Activated CD4-positive, CD25-positive, alpha-beta regulatory T cell treated with anti-CD3 and anti-CD28 coated beads, Interleukin-2, amount 50 U/mL, for 24 hours (primary cell): ENCODE measurements at regions not wholly inside any gene's neighbourhood (a gene's known extent, or its start where the extent isn't known, plus 50 kb on each side); places are given as distances from the start of the nearest gene placed in this dataset.
A peak's percentile ranks its signal among the peaks of the same experiment; 100 is the strongest.
"Not testable (repeated sequence)": the region's sequence is repeated elsewhere in the genome, so short reads cannot be mapped to it uniquely, and the experiment has no call there.

Experiments used
- ATAC-seq, 2 donors: fragments of 150-1000 bp; cut with Tn5 transposase; one replicate each; pipeline ENCODE4 v1.10.0; 2021; ENCODE audit warnings: mild to moderate bottlenecking in 1 of 2, moderate library complexity in 1 of 2

DNA sequence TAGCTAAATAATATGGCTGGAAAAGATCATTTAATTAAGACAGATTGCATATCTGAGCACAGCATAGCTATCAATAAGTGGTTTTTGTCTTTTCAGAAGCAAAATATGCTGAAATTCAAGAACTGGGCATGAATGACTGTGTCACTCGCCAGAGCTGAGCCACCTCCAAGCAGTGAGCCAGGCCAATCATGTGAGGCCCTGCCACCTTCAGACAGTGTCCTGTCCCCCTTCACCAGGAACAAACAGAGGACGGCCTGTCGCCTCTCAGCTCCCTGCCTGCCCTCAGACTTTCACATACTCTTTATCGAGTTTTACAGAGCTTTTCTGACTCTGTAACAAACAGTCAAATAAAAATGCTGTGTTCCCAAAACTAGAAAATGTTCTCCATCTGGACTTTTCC, 171.0 kb upstream of the TSC22D1 start:
- ATAC-seq, result no peak

DNA sequence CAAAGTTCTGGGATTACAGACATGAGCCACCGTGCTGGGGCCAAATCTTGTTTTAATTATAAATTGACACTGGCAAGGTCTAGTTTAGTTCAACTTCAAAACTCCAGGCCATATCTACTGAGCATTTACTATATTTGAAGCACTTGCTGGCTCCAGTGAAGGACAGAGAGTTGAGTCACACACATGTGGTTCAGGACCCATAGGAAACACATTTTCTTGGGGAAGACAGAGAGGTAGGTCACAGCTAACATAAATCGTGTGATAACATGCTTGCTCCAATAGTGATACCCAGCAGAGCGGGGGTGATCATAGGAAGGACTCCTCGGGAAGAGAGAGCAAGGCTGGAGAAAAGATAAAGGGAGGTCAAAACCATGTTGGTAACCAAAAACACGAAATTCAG, 170.6 kb upstream of the TSC22D1 start:
- no peak for ATAC-seq

DNA sequence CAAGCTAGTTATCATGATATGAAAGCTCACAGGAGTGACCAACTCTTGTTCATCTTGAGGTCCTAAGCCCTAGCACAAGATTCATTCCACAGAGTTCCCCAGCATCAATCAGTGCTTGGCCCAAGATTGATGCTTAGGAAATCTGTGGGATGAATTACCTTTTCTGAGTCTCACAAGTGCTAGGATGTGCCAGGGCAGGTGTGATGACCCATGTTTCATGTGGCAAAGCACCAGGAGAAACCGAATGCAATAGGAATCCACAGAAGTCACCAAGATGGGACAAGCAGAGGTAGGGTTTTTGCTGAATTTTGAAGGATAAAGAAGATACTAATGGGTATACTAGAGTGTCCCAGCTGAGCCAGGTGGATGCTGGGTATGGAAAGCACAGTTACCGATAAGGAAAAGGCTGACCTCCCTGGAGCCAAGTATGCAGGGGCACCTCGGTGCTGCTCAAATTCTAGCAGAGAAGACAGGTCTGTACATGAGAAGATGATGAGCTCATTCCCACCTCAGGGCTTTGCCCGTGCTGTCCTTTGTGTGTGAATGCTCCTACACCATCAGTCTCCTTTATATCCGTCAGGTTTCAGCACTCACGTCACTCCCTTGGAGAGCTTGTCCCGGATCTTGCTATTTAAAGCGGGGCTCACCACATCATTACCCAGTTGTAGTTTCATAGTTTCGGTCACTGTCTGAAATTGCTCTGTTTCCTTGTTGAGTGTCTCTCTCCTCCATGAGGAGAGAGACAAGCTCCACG, 168.9 kb upstream of the TSC22D1 start:
- ATAC-seq, result no peak

- ATAC-seq, result no peak
Measured at GRCh38 chr13:44739539-44739938, 163.4 kb upstream of the TSC22D1 start.

- ATAC-seq, result no peak
Measured at GRCh38 chr13:44739120-44739519, 163.0 kb upstream of the TSC22D1 start.

DNA sequence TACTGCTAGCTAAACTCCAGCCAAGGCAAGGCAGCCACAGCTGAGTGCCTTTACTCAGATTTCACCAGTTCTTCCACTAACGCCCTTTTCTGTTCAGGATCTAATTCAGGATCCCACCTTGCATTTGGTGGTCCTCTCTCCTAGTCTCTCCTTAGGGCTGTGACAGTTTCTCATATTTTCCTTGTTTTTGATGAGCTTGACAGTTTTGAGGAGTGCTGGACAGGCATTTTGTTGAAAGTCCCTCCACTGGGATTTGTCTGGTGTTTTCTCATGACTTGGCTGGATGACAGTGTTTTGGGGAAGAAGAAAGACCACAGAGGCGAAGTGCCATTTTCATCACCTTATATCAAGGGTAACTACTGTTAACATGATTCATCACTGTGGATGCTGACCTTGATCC, 162.3 kb upstream of the TSC22D1 start:
- ATAC-seq, result no peak

GRCh38 chr13:44735806-44736205, 159.7 kb upstream of the TSC22D1 start:
- ATAC-seq, result no peak

DNA sequence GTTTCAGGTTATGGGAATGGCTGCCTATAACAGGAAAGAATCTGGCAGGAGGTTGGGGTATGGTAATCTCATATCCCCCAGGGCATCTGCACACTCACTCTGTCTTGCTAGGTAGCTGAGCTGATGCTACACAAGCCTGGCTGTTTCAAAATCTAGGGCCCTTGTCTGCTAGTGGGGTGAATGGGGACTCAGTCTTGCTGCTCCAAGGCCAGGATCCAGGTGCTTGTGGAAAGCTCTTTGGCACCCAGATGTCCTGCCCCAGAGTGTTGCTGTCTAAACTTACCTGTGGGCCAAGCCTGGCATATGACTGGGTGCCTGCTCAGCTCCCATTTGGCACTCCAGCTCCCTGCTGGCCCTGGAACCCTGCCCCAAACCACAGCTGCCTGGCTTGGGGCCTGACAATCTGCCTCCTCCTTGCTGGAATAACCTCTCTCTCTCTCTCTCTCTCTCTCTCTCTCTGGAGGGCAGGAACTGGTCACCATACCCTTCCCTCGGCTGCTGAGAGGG, 158.1 kb upstream of the TSC22D1 start:
- ATAC-seq, result no peak

GRCh38 chr13:44732503-44733098, 156.5 kb upstream of the TSC22D1 start:
- no peak for ATAC-seq

GRCh38 chr13:44730851-44731250, 154.7 kb upstream of the TSC22D1 start:
- no peak for ATAC-seq

DNA sequence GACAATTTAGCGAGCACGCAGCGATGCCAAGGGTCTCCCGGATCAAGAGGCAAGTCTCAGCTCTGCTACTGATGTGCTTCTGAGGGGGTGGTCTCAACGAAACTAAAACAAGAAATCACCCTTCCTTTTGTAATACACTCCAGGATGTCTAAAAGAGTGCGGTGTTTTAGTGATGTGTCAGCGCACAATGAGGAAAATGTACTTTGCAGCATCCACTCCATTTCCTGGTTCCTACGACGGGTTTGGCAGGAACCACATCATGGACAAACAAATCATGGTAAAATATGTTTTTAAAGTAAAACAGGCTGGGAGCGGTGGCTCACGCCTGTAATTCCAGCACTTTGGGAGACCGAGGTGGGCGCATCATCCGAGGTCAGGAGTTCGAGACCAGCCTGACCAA, 154.0 kb upstream of the TSC22D1 start:
- no peak for ATAC-seq

GRCh38 chr13:44727591-44727990, 151.5 kb upstream of the TSC22D1 start:
- not testable (repeated sequence) for ATAC-seq

DNA sequence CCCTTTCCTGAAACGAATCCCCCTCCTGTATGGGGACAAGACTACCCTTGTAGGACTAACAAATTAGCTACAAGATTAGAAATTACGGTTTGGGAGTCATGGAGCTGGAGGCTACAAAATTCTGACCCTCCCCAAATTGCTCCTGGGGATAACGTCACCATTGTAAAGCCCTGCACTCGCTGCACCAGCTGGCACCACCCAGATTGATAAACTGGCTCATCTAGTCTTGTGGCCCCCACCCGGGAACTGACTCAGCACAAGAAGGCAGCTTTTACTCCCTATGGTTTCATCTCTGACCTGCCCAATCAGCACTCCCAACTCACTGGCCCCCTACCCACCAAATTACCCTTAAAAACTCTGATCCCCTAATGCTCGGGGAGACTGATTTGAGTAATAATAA, 150.6 kb upstream of the TSC22D1 start:
- ATAC-seq, result no peak

DNA sequence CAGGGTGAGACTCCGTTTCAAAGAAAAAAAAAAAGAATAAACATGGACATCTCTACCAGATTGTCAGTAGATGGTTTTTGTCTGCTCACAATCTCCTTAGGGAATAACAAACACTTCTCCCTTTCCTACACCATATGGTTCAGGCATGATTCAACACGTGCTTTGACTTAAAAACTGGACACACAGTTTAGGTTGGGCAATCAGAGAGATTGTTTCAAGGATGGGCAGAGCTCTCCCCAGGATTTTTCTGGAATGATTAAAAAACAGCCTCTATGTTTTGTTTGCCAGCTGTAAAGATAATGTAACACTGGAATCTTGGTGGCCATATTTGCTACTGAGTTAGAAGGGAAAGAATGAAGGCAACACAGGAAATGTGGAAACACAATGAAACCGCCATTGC, 150.1 kb upstream of the TSC22D1 start:
- no peak for ATAC-seq

- ATAC-seq, result no peak
Measured at GRCh38 chr13:44719857-44720671, 143.9 kb upstream of the TSC22D1 start.

- ATAC-seq, result no peak
Measured at GRCh38 chr13:44718467-44718866, 142.3 kb upstream of the TSC22D1 start.

DNA sequence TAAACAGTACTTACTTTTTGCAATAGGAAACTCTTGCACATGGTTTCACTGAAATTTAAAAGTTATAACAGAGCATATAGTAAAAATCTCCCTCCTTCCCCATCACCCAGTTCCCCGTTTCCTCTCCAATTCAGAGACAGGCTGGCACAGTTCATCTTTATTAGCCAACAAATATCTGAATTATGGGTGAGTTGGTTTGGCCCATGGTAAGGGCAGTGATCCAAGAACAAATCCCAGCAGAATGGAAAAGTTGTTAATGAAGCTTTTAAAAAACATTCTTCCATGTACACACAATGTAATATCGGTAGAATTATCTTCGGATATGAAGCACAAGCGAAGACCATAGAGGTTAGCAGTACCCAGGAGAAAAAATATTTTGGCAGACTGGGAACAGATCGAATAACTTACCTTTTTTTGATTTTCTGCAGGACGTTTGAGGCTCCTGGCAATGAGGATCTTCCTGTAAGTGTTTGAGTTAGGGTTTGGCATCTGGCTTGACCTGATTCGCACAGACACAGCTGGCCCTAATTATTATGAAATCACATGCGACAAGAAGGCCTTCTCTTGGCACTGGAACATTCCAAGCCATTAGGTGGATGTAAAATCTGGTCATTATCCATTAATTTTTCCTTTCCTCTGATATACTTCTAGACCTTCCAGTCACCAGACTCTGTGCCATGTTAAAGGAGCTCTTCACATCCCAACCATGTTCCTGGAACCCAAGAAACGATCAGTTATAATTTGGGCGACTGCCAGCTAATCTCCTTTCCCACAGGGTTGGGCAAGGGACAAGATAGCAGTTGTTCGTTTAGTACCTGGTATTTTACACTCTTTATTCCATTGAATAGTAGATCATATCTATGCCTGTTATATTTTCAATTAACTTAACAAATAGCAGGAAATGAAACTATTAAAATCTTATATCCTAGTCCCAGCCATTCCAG, 139.4 kb upstream of the TSC22D1 start:
- no peak for ATAC-seq

DNA sequence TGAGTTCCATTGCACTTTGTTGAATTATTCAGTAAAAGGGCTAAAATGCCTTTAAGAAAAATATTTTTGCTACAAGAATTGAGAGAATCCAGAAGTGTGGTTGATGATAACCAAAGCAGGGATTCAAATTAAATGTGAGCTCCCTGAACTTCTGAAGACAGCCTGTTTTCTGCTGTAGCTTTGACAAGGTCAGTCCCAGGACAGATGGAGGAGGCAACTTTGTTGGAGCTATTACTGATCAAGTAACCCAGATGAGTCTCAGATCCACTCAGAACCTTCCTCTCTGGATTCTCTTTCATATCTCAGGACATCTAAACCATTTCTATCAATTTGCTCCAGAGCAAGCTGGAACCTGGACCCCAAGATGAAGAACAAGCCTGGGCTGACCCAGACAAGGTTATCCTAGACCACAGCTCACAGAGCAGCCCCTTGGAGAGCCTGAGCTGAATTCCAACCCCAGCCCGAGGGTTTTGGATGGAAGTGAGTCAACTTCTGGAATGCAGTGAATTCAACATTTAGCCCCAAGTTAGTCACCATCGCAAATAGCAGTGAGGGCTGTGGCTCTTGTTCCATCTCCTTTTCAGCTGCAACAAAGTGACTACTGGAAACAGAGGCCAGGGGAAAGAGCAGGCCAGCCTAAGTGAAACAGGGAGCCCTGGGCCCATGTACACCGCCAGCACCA, 137.8 kb upstream of the TSC22D1 start:
- no peak for ATAC-seq

GRCh38 chr13:44711706-44712105, 135.6 kb upstream of the TSC22D1 start:
- ATAC-seq, result no peak

DNA sequence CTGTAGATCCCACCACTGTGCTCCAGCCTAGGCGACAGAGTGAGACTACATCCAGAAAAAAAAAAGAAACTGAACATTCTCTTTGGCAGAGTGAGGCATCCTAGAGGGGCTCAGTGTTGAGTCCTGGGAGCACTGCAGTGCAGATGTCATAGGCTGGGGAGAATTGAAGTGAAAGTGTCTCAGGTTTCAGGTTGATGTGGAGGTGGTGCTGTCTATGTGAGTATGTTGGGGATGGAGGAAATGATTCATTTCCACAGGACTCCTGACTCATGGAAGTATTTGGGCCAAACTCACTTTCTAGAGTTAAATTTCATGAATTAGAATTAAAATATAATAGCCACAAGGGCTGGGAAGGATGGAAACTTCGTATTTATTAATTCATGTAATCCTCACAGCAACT, 134.4 kb upstream of the TSC22D1 start:
- peak; percentile 72 to 77 for ATAC-seq

DNA sequence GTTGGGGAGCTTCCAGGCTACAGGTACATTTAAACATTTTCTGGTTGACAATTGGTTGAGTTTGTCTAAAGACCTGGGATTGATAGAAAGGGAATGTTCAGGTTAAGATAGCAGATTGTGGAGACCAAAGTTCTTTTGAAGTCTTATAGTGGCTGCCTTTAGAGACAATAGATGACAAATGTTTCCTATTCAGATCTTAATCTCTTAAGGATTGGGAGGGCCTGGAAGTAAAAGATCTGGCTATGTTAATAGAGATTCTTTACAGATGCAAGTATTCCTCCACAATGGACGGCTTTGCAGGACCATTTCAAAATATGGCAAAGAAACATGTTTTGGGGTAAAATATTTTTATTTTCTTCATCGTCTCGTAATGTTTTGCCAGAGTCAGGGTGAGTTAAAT, 128.7 kb upstream of the TSC22D1 start:
- ATAC-seq, result not testable (repeated sequence)

- ATAC-seq, result no peak
Measured at GRCh38 chr13:44703371-44703770, 127.2 kb upstream of the TSC22D1 start.
